GM12878 (cell line): ENCODE measurements at regions not wholly inside any gene's neighbourhood (a gene's known extent, or its start where the extent isn't known, plus 50 kb on each side); places are given as distances from the start of the nearest gene placed in this dataset.

Source experiments
- ATAC-seq: fragments of 200-7000 bp; cut with Tn5 transposase; 3 replicates; pipeline ENCODE4 v1.9.1; 2020; ENCODE audit warnings: mild to moderate bottlenecking, moderate library complexity
- BruUV-seq: library from RNA; stranded (reverse); fragments of 400-500 nt; replicated peaks from 2 replicates; lab custom pipeline; 2021; lab: Mats Ljungman, UMichigan
- CTCF ChIA-PET: fragments of 300-600 bp; sonication (Branson Sonifier 250); formaldehyde crosslinking; extraction: SDS; loops from one replicate; lab custom pipeline; 2021; ENCODE audit warnings: inconsistent platforms; lab: Yijun Ruan, JAX
- POLR2A ChIA-PET: fragments of 350-600 bp; formaldehyde crosslinking; extraction: SDS; loops from one replicate; lab custom pipeline; 2021; ENCODE audit warnings: inconsistent platforms; lab: Charles Lee
- RAD21 ChIA-PET: fragments of 300-600 bp; sonication (Branson Sonifier 250); formaldehyde crosslinking; loops from one replicate; lab custom pipeline; 2023; ENCODE audit warnings: antibody characterized with exemption; ENCODE audit not compliant: unreplicated experiment; lab: Charles Lee
- SMC1A ChIA-PET: fragments of 300-600 bp; sonication (Branson Sonifier 250); formaldehyde crosslinking; loops from one replicate; lab custom pipeline; 2023; ENCODE audit not compliant: unreplicated experiment, uncharacterized antibody; lab: Charles Lee
- DNase-seq: peaks from one replicate; pipeline ENCODE4 v3.0.0-alpha.2; 2011; ENCODE audit warnings: low read depth, low spot score
- FAIRE-seq: peaks from 3 replicates; lab custom pipeline; 2011; peaks lifted over from hg19 to GRCh38; lab: Jason Lieb, UNC
- H2AFZ ChIP-seq: 2 replicates; pipeline ENCODE4 v1.6.0; 2011; ENCODE audit warnings: low read depth, low read length, control low read depth; ENCODE audit not compliant: control insufficient read depth
- H3K27ac ChIP-seq: 2 replicates; pipeline ENCODE4 v1.5.1; 2011; ENCODE audit warnings: control low read depth; ENCODE audit not compliant: control insufficient read depth, insufficient read depth
- H3K27me3 ChIP-seq, 2 experiments: replicated peaks in 1 of 2; 2 replicates each; pipeline versions ENCODE4 v1.6.0 to v1.6.1; 2011; ENCODE audit warnings: low read length in 1 of 2; ENCODE audit not compliant: control insufficient read depth in 2 of 2, insufficient read depth in 2 of 2
- H3K36me3 ChIP-seq, 2 experiments: 2 replicates each; pipeline ENCODE4 v1.5.1; 2011; ENCODE audit warnings: low read length in 1 of 2; ENCODE audit not compliant: control insufficient read depth in 2 of 2, insufficient read depth in 2 of 2
- H3K4me1 ChIP-seq: 2 replicates; pipeline ENCODE4 v1.6.1; 2011; ENCODE audit warnings: mild to moderate bottlenecking, low read length, moderate library complexity, mixed read lengths; ENCODE audit not compliant: control insufficient read depth, insufficient read depth
- H3K4me2 ChIP-seq: 2 replicates; pipeline ENCODE4 v1.6.0; 2011; ENCODE audit warnings: control low read depth; ENCODE audit not compliant: control insufficient read depth, insufficient read depth
- H3K4me3 ChIP-seq: fragments of 200-600 bp; sonication (generic); 2 replicates; pipeline ENCODE4 v1.5.1; 2016
- H3K79me2 ChIP-seq: 2 replicates; pipeline ENCODE4 v1.6.0; 2011; ENCODE audit warnings: low read length; ENCODE audit not compliant: control insufficient read depth, insufficient read depth
- H3K9ac ChIP-seq: 2 replicates; pipeline ENCODE4 v1.8.0; 2011; ENCODE audit warnings: low read length, control low read depth, mixed read lengths; ENCODE audit not compliant: control insufficient read depth, insufficient read depth
- H3K9me3 ChIP-seq: replicated peaks from 3 replicates; pipeline ENCODE4 v1.5.1; 2011; ENCODE audit warnings: mild to moderate bottlenecking, low read length; ENCODE audit not compliant: control insufficient read depth, insufficient read depth
- H4K20me1 ChIP-seq: 2 replicates; pipeline ENCODE4 v1.6.0; 2011; ENCODE audit not compliant: control insufficient read depth, insufficient read depth
- ATF7 ChIP-seq: fragments of 450-650 bp; IDR thresholded peaks from 2 replicates; pipeline ENCODE4 v1.6.1; 2016; ENCODE audit warnings: low read depth, mild to moderate bottlenecking
- BACH1 ChIP-seq: fragments of 450-650 bp; IDR thresholded peaks from 2 replicates; pipeline ENCODE4 v1.6.1; 2017; ENCODE audit warnings: mild to moderate bottlenecking, borderline replicate concordance
- BHLHE40 ChIP-seq, 2 experiments: fragments of 450-650 bp in 1 of 2; IDR thresholded peaks; 2 replicates each; pipeline ENCODE4 v1.6.1; 2011 to 2017; ENCODE audit warnings: low read depth in 2 of 2, borderline replicate concordance in 1 of 2, improper control_type of control experiment in 1 of 2, low read length in 1 of 2, mild to moderate bottlenecking in 1 of 2
- CREB1 ChIP-seq: IDR thresholded peaks from 2 replicates; pipeline ENCODE4 v1.6.1; 2012; ENCODE audit warnings: low read depth, mild to moderate bottlenecking, inconsistent platforms
- HDAC6 ChIP-seq: fragments of 200-600 bp; sonication (generic); IDR thresholded peaks from one replicate; pipeline ENCODE4 v1.8.0; 2017; ENCODE audit warnings: antibody characterized with exemption; ENCODE audit not compliant: unreplicated experiment
- MEF2B ChIP-seq: fragments of 450-650 bp; IDR thresholded peaks from 2 replicates; pipeline ENCODE4 v1.6.1; 2018; ENCODE audit warnings: mild to moderate bottlenecking, moderate library complexity; ENCODE audit not compliant: partially characterized antibody, poor library complexity, severe bottlenecking
- RAD51 ChIP-seq: fragments of 450-650 bp; IDR thresholded peaks from 2 replicates; pipeline ENCODE4 v1.6.1; 2016; ENCODE audit warnings: moderate library complexity, mild to moderate bottlenecking, inconsistent platforms
- RFX5 ChIP-seq: IDR thresholded peaks from 2 replicates; pipeline ENCODE4 v1.6.1; 2011; ENCODE audit warnings: low read depth, low read length, improper control_type of control experiment
- SREBF1 ChIP-seq: IDR thresholded peaks from 2 replicates; pipeline ENCODE4 v1.6.1; 2012; ENCODE audit warnings: mild to moderate bottlenecking, low read length
- SUZ12 ChIP-seq: fragments of 200-600 bp; sonication (generic); IDR thresholded peaks from one replicate; pipeline ENCODE4 v1.6.1; 2018; ENCODE audit warnings: antibody characterized with exemption, mild to moderate bottlenecking; ENCODE audit not compliant: unreplicated experiment
- USF2 ChIP-seq: IDR thresholded peaks from 2 replicates; pipeline ENCODE4 v1.6.1; 2011; ENCODE audit warnings: low read depth, low read length, improper control_type of control experiment, borderline replicate concordance
- ZNF217 ChIP-seq: fragments of 450-650 bp; IDR thresholded peaks from 2 replicates; pipeline ENCODE4 v1.6.1; 2017; ENCODE audit warnings: antibody characterized with exemption, mild to moderate bottlenecking
- WGBS: methylation state at CpG from one replicate; pipeline ENCODE4 v1.1.6; 2016; ENCODE audit warnings: low lambda C conversion rate; ENCODE audit not compliant: insufficient replicate concordance, insufficient coverage; ENCODE audit errors: missing lambda C conversion rate; 5-methylcytosine and 5-hydroxymethylcytosine counted together
- in situ Hi-C: fragments of 300-500 bp; cut with MboI; formaldehyde crosslinking; loops from 9 replicates; pipeline ENCODE4 v1.14.3; 2018; ENCODE audit warnings: mixed read lengths
- intact Hi-C: fragments of 100-400 bp; cut with micrococcal nuclease; formaldehyde crosslinking; loops from one replicate; pipeline ENCODE4 v1.14.2; 2022; ENCODE audit not compliant: unreplicated experiment
- TF ChIP-seq, protein P1 (sequence below): fragments of 450-650 bp; IDR thresholded peaks from 2 replicates; pipeline ENCODE4 v1.6.1; 2017; ENCODE audit warnings: mild to moderate bottlenecking, moderate library complexity

DNA sequence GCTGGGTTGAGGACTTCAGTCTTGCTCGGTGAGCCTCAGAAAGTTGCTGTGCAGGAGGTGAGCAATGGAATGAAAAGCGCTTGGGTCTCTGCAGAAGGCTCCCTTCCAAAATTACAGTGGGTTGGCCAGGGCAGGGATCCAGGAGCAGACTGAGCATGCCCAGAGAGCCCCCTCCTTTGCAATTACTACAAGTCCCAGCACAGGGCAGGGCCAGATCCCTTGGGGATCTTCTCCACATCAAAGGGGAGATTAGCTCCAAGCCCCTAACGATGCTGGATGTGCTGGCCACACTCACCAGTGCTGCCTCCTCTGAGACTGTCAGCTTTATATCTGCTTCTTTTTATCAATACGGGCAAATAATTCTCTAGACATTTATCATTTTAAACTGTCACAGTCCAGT is 337.5 kb downstream of the RPS24 start:
- Histone ChIP-seq H3K36me3 (no peaks in the 10 kb centered on the region), H3K4me1 (no peaks in the 10 kb centered on the region), H3K4me3 (no peak overlapping the region), H3K4me2 (no peak overlapping the region), H3K9ac (no peak overlapping the region), H3K27me3 (peaks cover 0 to 3% of the 10 kb centered on the region in 2 experiments; a peak in 3 of 4 replicates), H4K20me1 (no peaks in the 10 kb centered on the region), H3K9me3 (no peaks in the 10 kb centered on the region), H3K27ac (no peak overlapping the region), H3K79me2 (no peaks in the 10 kb centered on the region), H2AFZ (no peak overlapping the region)
- 35% methylated on average over 4 of the region's 4 CpGs for WGBS
- intact Hi-C loops (no loop called here), in situ Hi-C loops (no loop called here)
- no peak for TF ChIP-seq RAD51
- no peak for TF ChIP-seq SREBF1
- no peak for TF ChIP-seq HDAC6
- TF ChIP-seq MEF2B: no peak
- no peak for TF ChIP-seq BACH1
- TF ChIP-seq RFX5: no peak
- TF ChIP-seq ZNF217: no peak
- TF ChIP-seq USF2: no peak
- TF ChIP-seq, protein P1, sequence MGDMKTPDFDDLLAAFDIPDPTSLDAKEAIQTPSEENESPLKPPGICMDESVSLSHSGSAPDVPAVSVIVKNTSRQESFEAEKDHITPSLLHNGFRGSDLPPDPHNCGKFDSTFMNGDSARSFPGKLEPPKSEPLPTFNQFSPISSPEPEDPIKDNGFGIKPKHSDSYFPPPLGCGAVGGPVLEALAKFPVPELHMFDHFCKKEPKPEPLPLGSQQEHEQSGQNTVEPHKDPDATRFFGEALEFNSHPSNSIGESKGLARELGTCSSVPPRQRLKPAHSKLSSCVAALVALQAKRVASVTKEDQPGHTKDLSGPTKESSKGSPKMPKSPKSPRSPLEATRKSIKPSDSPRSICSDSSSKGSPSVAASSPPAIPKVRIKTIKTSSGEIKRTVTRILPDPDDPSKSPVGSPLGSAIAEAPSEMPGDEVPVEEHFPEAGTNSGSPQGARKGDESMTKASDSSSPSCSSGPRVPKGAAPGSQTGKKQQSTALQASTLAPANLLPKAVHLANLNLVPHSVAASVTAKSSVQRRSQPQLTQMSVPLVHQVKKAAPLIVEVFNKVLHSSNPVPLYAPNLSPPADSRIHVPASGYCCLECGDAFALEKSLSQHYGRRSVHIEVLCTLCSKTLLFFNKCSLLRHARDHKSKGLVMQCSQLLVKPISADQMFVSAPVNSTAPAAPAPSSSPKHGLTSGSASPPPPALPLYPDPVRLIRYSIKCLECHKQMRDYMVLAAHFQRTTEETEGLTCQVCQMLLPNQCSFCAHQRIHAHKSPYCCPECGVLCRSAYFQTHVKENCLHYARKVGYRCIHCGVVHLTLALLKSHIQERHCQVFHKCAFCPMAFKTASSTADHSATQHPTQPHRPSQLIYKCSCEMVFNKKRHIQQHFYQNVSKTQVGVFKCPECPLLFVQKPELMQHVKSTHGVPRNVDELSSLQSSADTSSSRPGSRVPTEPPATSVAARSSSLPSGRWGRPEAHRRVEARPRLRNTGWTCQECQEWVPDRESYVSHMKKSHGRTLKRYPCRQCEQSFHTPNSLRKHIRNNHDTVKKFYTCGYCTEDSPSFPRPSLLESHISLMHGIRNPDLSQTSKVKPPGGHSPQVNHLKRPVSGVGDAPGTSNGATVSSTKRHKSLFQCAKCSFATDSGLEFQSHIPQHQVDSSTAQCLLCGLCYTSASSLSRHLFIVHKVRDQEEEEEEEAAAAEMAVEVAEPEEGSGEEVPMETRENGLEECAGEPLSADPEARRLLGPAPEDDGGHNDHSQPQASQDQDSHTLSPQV: no peak
- no peak for TF ChIP-seq ATF7
- no peak for TF ChIP-seq CREB1
- no peak for TF ChIP-seq SUZ12
- TF ChIP-seq BHLHE40 (IDR thresholded peaks at IDR 0.05; ENCODE audit: borderline replicate concordance in 1 of 2, low read depth in 2 of 2, low read length in 1 of 2): no peak
- DNase-seq (no peak), FAIRE-seq (no peak), ATAC-seq (no peak)
- POLR2A ChIA-PET: no interaction called here
- no TSS peak for BruUV-seq
- SMC1A ChIA-PET: no interaction called here
- CTCF ChIA-PET: no interaction called here
- RAD21 ChIA-PET: no interaction called here
